ENCODE measurements at regions not wholly inside any gene's neighbourhood (a gene's known extent, or its start where the extent isn't known, plus 50 kb on each side); places are given as distances from the start of the nearest gene placed in this dataset.

DNA sequence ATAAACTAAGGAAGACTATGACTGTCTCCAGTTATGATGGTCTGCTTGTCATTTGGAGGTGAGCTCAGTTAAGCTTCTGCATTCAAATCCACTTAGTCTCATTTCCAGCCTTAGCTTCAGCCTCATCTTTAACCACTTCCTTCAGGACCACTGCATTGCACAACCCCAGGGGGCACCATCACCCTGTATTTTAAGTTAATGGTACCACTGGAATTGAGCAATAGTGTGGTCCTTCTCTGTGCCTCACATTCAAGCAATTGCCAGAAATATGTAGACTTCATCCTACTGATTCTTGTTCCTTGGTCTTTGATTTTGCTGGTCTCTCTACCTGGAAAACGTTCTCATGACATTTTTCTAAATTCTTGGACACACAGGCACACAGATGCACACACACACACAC lies 131.5 kb upstream of the PTPN3 start:
- TF ChIP-seq EZH2phosphoT487 (IDR thresholded peaks at IDR 0.05; ENCODE audit: borderline replicate concordance) = no peak
- no peak for TF ChIP-seq EZH2 (IDR thresholded peaks at IDR 0.05)
- no peak for TF ChIP-seq CTCF (IDR thresholded peaks at IDR 0.05 in 2 of 3, conservative IDR thresholded peaks at IDR 0.05 in 1 of 3; ENCODE audit: borderline replicate concordance in 1 of 3, insufficient read depth in 1 of 3, low read depth in 2 of 3, low read length in 2 of 3)
- TF ChIP-seq RAD21 (IDR thresholded peaks at IDR 0.05; ENCODE audit: low read depth) = no peak
- no peak for TF ChIP-seq POLR2A (IDR thresholded peaks at IDR 0.05; ENCODE audit: borderline replicate concordance, extremely low read depth, insufficient read depth, insufficient read length)
- TF ChIP-seq ZNF274 (IDR thresholded peaks at IDR 0.05; ENCODE audit: low read depth, low read length) = no peak
- no peak for TF ChIP-seq JUND (IDR thresholded peaks at IDR 0.05)
- TF ChIP-seq EGR1 (IDR thresholded peaks at IDR 0.05; ENCODE audit: low read depth) = no peak
- no peak for TF ChIP-seq REST (IDR thresholded peaks at IDR 0.05; ENCODE audit: low read depth)

Data from HCT116 (cell line).